CD14-positive monocyte (primary cell): ENCODE measurements at regions not wholly inside any gene's neighbourhood (a gene's known extent, or its start where the extent isn't known, plus 50 kb on each side); places are given as distances from the start of the nearest gene placed in this dataset.
A peak's percentile ranks its signal among the peaks of the same experiment; 100 is the strongest.

Experiments
- DNase-seq, 3 donors: peaks; one replicate each; pipeline ENCODE4 v3.0.0-alpha.2; 2011 to 2022
- H2AFZ ChIP-seq: 2 replicates; pipeline ENCODE4 v1.6.0; 2012; ENCODE audit warnings: mild to moderate bottlenecking, low read depth, low read length, inconsistent platforms; ENCODE audit not compliant: insufficient read depth, poor library complexity, severe bottlenecking
- H3K27ac ChIP-seq, 2 donors: 1 replicate in 1 of 2; 2 replicates in 1 of 2; pipeline ENCODE4 v1.5.1; 2012 to 2013; ENCODE audit warnings: low read length in 2 of 2, control low read depth in 1 of 2, inconsistent platforms in 1 of 2, low read depth in 1 of 2, mild to moderate bottlenecking in 1 of 2
- H3K27me3 ChIP-seq, 2 donors: one replicate each; pipeline versions ENCODE4 v1.6.0 to v1.6.1; 2011 to 2013; ENCODE audit warnings: low read length in 2 of 2; ENCODE audit not compliant: control insufficient read depth in 2 of 2, insufficient read depth in 2 of 2
- H3K36me3 ChIP-seq, 2 donors: replicated peaks in 1 of 2; 1 replicate in 1 of 2; 2 replicates in 1 of 2; pipeline versions ENCODE4 v1.5.1 to v1.6.1; 2012 to 2013; ENCODE audit warnings: low read length in 2 of 2, control low read depth in 1 of 2, inconsistent platforms in 1 of 2, mild to moderate bottlenecking in 1 of 2; ENCODE audit not compliant: insufficient read depth in 2 of 2, control insufficient read depth in 1 of 2
- H3K4me1 ChIP-seq, 2 donors: 1 replicate in 1 of 2; 2 replicates in 1 of 2; pipeline versions ENCODE4 v1.5.1 to v1.6.1; 2012 to 2013; ENCODE audit warnings: low read length in 2 of 2, control low read depth in 1 of 2, inconsistent platforms in 1 of 2, mild to moderate bottlenecking in 1 of 2, moderate library complexity in 1 of 2; ENCODE audit not compliant: insufficient read depth in 2 of 2, control insufficient read depth in 1 of 2
- H3K4me2 ChIP-seq: replicated peaks from 2 replicates; pipeline ENCODE3; 2012; ENCODE audit warnings: low read length, moderate library complexity, mild to moderate bottlenecking; ENCODE audit not compliant: poor library complexity, severe bottlenecking; ENCODE audit errors: extremely low read depth
- H3K4me3 ChIP-seq, 3 experiments: fragments of 200-600 bp in 1 of 3; sonication (generic) in 1 of 3; replicated peaks in 1 of 3; 1 replicate in 2 of 3; 2 replicates in 1 of 3; pipeline ENCODE4 v1.5.1; 2011 to 2013; ENCODE audit warnings: low read length in 3 of 3, mild to moderate bottlenecking in 3 of 3, control low read depth in 2 of 3, low read depth in 2 of 3, inconsistent platforms in 1 of 3, moderate library complexity in 1 of 3
- H3K79me2 ChIP-seq: 2 replicates; pipeline ENCODE4 v1.6.0; 2012; ENCODE audit warnings: mild to moderate bottlenecking, control low read depth, inconsistent platforms, low read length, moderate library complexity; ENCODE audit not compliant: insufficient read depth
- H3K9ac ChIP-seq: 2 replicates; pipeline ENCODE4 v1.6.0; 2017; ENCODE audit warnings: low read length, mild to moderate bottlenecking; ENCODE audit not compliant: insufficient read depth, poor library complexity, severe bottlenecking
- H3K9me3 ChIP-seq, 2 donors: replicated peaks in 1 of 2; 1 replicate in 1 of 2; 2 replicates in 1 of 2; pipeline versions ENCODE4 v1.5.1 to v1.6.1; 2012 to 2013; ENCODE audit warnings: low read length in 2 of 2, control low read depth in 1 of 2; ENCODE audit not compliant: control insufficient read depth in 1 of 2, insufficient read depth in 1 of 2
- H4K20me1 ChIP-seq: 2 replicates; pipeline ENCODE4 v1.6.0; 2012; ENCODE audit warnings: mild to moderate bottlenecking, low read length, control low read depth, moderate library complexity; ENCODE audit not compliant: insufficient read depth
- H3K27ac Mint-ChIP-seq, 7 donors: one replicate each; pipeline ENCODE4 v1.8.0; 2020; ENCODE audit warnings: mild to moderate bottlenecking in 7 of 7, mixed read lengths in 7 of 7, moderate library complexity in 6 of 7, inconsistent platforms in 2 of 7
- H3K27me3 Mint-ChIP-seq, 3 donors: one replicate each; pipeline ENCODE4 v1.8.0; 2021 to 2022; ENCODE audit warnings: low read depth in 3 of 3, mild to moderate bottlenecking in 3 of 3, mixed read lengths in 3 of 3, moderate library complexity in 3 of 3, inconsistent platforms in 1 of 3
- H3K36me3 Mint-ChIP-seq, 2 donors: one replicate each; pipeline ENCODE4 v1.8.0; 2020; ENCODE audit warnings: mixed read lengths in 2 of 2, inconsistent platforms in 1 of 2, mild to moderate bottlenecking in 1 of 2
- H3K4me1 Mint-ChIP-seq: one replicate; pipeline ENCODE4 v1.8.0; 2020; ENCODE audit warnings: mild to moderate bottlenecking, mixed read lengths
- H3K4me3 Mint-ChIP-seq, 2 donors: one replicate each; pipeline ENCODE4 v1.8.0; 2020; ENCODE audit warnings: mild to moderate bottlenecking in 2 of 2, mixed read lengths in 2 of 2, moderate library complexity in 1 of 2
- H3K9me3 Mint-ChIP-seq, 7 donors: one replicate each; pipeline ENCODE4 v1.8.0; 2020 to 2022; ENCODE audit warnings: mixed read lengths in 7 of 7, mild to moderate bottlenecking in 6 of 7, moderate library complexity in 6 of 7, inconsistent platforms in 2 of 7
- CTCF ChIP-seq: fragments of 200-600 bp; IDR thresholded peaks from one replicate; pipeline ENCODE4 v1.8.0; 2022; ENCODE audit warnings: antibody characterized with exemption, mild to moderate bottlenecking
- whole genome bisulfite sequencing: methylation state at CpG from one replicate; pipeline ENCODE4 v1.1.5; 2013; ENCODE audit warnings: missing lambda C conversion rate; ENCODE audit not compliant: insufficient coverage; 5-methylcytosine and 5-hydroxymethylcytosine counted together
- intact Hi-C, 2 donors: fragments of 100-400 bp; cut with micrococcal nuclease; formaldehyde crosslinking; loops; one replicate each; pipeline versions ENCODE4 v1.15.0 to v1.15.1; 2023

GRCh38 chr10:9285690-9286089 lies 1231.2 kb downstream of the GATA3 start:
- WGBS, result 56% methylated on average over 5 of the region's 7 CpGs
- H3K79me2 ChIP-seq, result no peaks in the 10 kb centered on the region
- H3K4me3 ChIP-seq, result no peak overlapping the region
- no peak overlapping the region for H3K4me2 ChIP-seq
- H2AFZ ChIP-seq, result no peak overlapping the region
- peaks cover 7 to 13% of the 10 kb centered on the region in 2 donors for H3K4me1 ChIP-seq
- H3K27ac ChIP-seq, result no peak overlapping the region
- no peak for DNase-seq
- H3K9ac ChIP-seq, result no peak overlapping the region
- TF ChIP-seq CTCF, result no peak
- H3K36me3 ChIP-seq, result no peaks in the 10 kb centered on the region
- H3K27ac Mint-ChIP-seq, result no peak overlapping the region
- H3K9me3 Mint-ChIP-seq, result peaks cover 0 to 3% (median 0%) of the 10 kb centered on the region in 7 donors
- H3K9me3 ChIP-seq, result no peaks in the 10 kb centered on the region
- no peak overlapping the region for H3K4me3 Mint-ChIP-seq
- no peaks in the 10 kb centered on the region for H4K20me1 ChIP-seq
- no peaks in the 10 kb centered on the region for H3K27me3 ChIP-seq
- H3K4me1 Mint-ChIP-seq, result peaks cover 14% of the 10 kb centered on the region
- peaks cover 0 to 3% (median 2%) of the 10 kb centered on the region in 3 donors for H3K27me3 Mint-ChIP-seq
- intact Hi-C loops, result no loop called here
- H3K36me3 Mint-ChIP-seq, result no peaks in the 10 kb centered on the region

DNA sequence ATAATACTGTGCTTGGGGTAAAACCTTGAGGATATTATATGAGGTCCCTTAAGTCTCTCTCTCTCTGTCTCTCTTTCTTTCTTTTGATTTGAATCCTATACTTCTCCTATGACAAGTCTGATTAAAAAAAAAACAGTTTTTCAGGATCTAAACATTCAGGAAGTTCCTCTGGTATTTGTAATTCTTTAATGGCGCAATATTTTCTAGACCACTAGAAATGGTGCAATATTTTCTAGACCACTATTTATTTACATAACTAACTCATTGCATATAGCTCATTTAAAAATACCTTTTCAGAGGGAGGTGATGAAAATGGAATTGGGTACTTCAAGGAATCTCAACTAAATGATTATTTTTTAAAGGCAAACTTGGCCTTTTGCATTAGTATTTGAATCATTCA lies 1235.3 kb downstream of the GATA3 start:
- H3K9me3 Mint-ChIP-seq, result peaks cover 0 to 3% (median 0%) of the 10 kb centered on the region in 7 donors
- peaks cover 0 to 3% (median 0%) of the 10 kb centered on the region in 3 donors for H3K27me3 Mint-ChIP-seq
- H3K4me1 Mint-ChIP-seq, result peaks cover 29% of the 10 kb centered on the region
- WGBS, result no CpG with 5 or more reads among the region's 1 CpG
- Histone ChIP-seq H3K4me1 (peaks cover 16 to 28% of the 10 kb centered on the region in 2 donors), H3K27ac (no peak overlapping the region), H4K20me1 (no peaks in the 10 kb centered on the region), H3K9me3 (no peaks in the 10 kb centered on the region), H3K9ac (no peak overlapping the region), H3K79me2 (no peaks in the 10 kb centered on the region), H3K27me3 (no peaks in the 10 kb centered on the region), H2AFZ (no peak overlapping the region), H3K36me3 (no peaks in the 10 kb centered on the region), H3K4me3 (no peak overlapping the region), H3K4me2 (no peak overlapping the region)
- intact Hi-C loops, result no loop called here
- peak in 2 of 3 donors; percentile 5 to 32 for DNase-seq
- TF ChIP-seq CTCF, result no peak
- H3K4me3 Mint-ChIP-seq, result no peak overlapping the region
- H3K27ac Mint-ChIP-seq, result no peak overlapping the region
- H3K36me3 Mint-ChIP-seq, result no peaks in the 10 kb centered on the region
